ENCODE measurements at regions not wholly inside any gene's neighbourhood (a gene's known extent, or its start where the extent isn't known, plus 50 kb on each side); places are given as distances from the start of the nearest gene placed in this dataset.

GRCh38 chr3:83632526-83632925 lies 1326.3 kb upstream of the CADM2 start:
- no peak for TF ChIP-seq CTCF (IDR thresholded peaks at IDR 0.05)
- TF ChIP-seq EP300 (IDR thresholded peaks at IDR 0.05) = no peak
- no peak for TF ChIP-seq POLR2AphosphoS5 (IDR thresholded peaks at IDR 0.05)
